HG02623 (cell line): ENCODE measurements at regions not wholly inside any gene's neighbourhood (a gene's known extent, or its start where the extent isn't known, plus 50 kb on each side); places are given as distances from the start of the nearest gene placed in this dataset.

Experiments used
- ATAC-seq: cut with Tn5 transposase; IDR thresholded peaks from one replicate; pipeline ENCODE4 v1.9.1; 2021; ENCODE audit warnings: moderate library complexity; ENCODE audit not compliant: unreplicated experiment

GRCh38 chr6:47151232-47151898, 109.2 kb upstream of the ADGRF1 start:
- no peak for ATAC-seq

- no peak for ATAC-seq
Measured at GRCh38 chr6:47149554-47149953, 107.4 kb upstream of the ADGRF1 start.

- ATAC-seq: no peak
Measured at GRCh38 chr6:47149066-47149465, 106.9 kb upstream of the ADGRF1 start.

- no peak for ATAC-seq
Measured at GRCh38 chr6:47147836-47148344, 105.8 kb upstream of the ADGRF1 start.

- no peak for ATAC-seq
Measured at GRCh38 chr6:47147175-47147727, 105.1 kb upstream of the ADGRF1 start.

GRCh38 chr6:47146431-47147174, 104.5 kb upstream of the ADGRF1 start:
- ATAC-seq: no peak

- ATAC-seq: no peak
Measured at GRCh38 chr6:47145212-47145611, 103.1 kb upstream of the ADGRF1 start.

- no peak for ATAC-seq
Measured at GRCh38 chr6:47144306-47144705, 102.2 kb upstream of the ADGRF1 start.

- no peak for ATAC-seq
Measured at GRCh38 chr6:47141963-47142362, 99.8 kb upstream of the ADGRF1 start.

GRCh38 chr6:47141171-47141570, 99.0 kb upstream of the ADGRF1 start:
- ATAC-seq: no peak

GRCh38 chr6:47138046-47138445, 95.9 kb upstream of the ADGRF1 start:
- no peak for ATAC-seq

GRCh38 chr6:47137073-47137472, 94.9 kb upstream of the ADGRF1 start:
- no peak for ATAC-seq

GRCh38 chr6:47135772-47136171, 93.6 kb upstream of the ADGRF1 start:
- no peak for ATAC-seq

GRCh38 chr6:47134476-47135189, 92.5 kb upstream of the ADGRF1 start:
- ATAC-seq: no peak

- no peak for ATAC-seq
Measured at GRCh38 chr6:47133230-47134000, 91.3 kb upstream of the ADGRF1 start.

- ATAC-seq: no peak
Measured at GRCh38 chr6:47132724-47133123, 90.6 kb upstream of the ADGRF1 start.

- no peak for ATAC-seq
Measured at GRCh38 chr6:47131773-47132172, 89.6 kb upstream of the ADGRF1 start.

- no peak for ATAC-seq
Measured at GRCh38 chr6:47130086-47130485, 88.0 kb upstream of the ADGRF1 start.

GRCh38 chr6:47129129-47129528, 87.0 kb upstream of the ADGRF1 start:
- ATAC-seq: no peak

GRCh38 chr6:47126647-47127391, 84.7 kb upstream of the ADGRF1 start:
- no peak for ATAC-seq
